Ramos (cell line): ENCODE measurements at regions not wholly inside any gene's neighbourhood (a gene's known extent, or its start where the extent isn't known, plus 50 kb on each side); places are given as distances from the start of the nearest gene placed in this dataset.
"Not testable (repeated sequence)": the region's sequence is repeated elsewhere in the genome, so short reads cannot be mapped to it uniquely, and the experiment has no call there.

ENCODE experiments used
- in situ Hi-C: fragments of 300-500 bp; cut with MboI; formaldehyde crosslinking; loops from one replicate; pipeline ENCODE4 v1.14.3; 2022; ENCODE audit warnings: low sequenced_read_pairs; ENCODE audit not compliant: unreplicated experiment

DNA sequence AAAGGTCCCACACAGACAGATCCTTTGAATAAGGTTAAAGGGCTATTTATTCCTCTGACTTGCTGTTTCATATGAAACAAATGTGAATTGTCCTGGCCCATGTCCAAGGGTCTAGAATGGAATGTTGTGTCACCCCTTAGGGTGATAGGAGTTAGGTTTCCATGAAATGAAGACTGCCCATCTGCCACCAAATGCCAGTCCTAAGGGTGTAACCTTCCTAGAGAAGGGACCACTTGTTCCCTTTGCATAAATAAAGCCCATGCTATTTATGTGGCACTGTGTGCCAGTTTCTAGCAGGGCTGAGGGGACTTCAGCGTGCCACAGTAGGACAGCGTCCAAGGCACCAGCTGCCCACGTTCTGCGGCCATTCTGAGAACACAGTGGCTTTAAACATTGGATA, 171.3 kb downstream of the ABCA8 start:
- in situ Hi-C loops = no loop called here

GRCh38 chr17:68782789-68783188, 172.4 kb downstream of the ABCA8 start:
- in situ Hi-C loops = no loop called here

DNA sequence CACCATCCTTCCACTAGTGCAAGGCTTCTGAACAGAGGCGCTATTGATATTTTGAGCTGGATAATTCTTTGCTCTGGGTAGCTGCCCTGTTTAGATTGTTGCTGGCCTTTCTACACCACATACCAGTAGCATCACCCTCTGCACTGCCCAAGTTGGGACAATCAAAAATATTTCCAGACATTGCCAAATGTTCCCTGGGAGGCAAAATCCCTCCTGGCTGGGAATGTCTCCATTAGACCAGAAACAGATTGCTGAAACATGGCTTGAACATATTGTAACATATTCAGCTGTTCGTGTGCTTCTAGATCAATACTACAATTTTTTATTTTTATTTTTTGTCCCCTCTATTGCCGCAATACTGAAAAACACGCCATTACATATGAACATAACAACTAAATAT, 174.6 kb downstream of the ABCA8 start:
- in situ Hi-C loops = no loop called here

- in situ Hi-C loops = loop anchor here (5.0 kb wide), 1 partner anchor 464 kb away; no protein-coding TSS in a partner anchor
These were observed 176.5 kb downstream of the ABCA8 start for GRCh38 chr17:68778726-68779125.

- in situ Hi-C loops = loop anchor here (5.0 kb wide), 1 partner anchor 464 kb away; no protein-coding TSS in a partner anchor
These were observed 176.9 kb upstream of the FAM20A start for GRCh38 chr17:68777856-68778694.

- in situ Hi-C loops = loop anchor here (5.0 kb wide), 1 partner anchor 465 kb away; no protein-coding TSS in a partner anchor
These were observed 176.2 kb upstream of the FAM20A start for GRCh38 chr17:68777243-68777855.

DNA sequence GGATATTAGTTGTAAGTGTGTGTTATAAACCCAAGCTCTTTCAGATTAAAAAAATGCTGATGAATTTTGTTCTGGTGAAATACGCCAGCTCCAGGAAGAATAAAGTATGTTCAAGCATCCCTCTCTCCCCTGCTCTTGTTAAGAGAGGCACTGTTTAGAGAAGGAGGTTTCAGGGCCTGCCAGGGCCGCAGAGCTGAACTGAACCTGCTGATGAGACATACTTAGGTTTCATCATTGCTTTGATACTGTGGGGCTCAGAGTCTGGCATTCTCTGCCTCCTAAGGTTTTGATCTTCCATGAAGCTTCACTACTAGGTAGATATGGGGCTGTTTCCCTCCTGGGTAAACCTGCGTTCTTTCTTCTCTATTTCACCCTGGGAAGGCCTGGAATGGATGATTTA, 175.3 kb upstream of the FAM20A start:
- in situ Hi-C loops = loop anchor here (5.0 kb wide), 1 partner anchor 466 kb away; no protein-coding TSS in a partner anchor

GRCh38 chr17:68775969-68776368, 174.8 kb upstream of the FAM20A start:
- in situ Hi-C loops = loop anchor here (5.0 kb wide), 1 partner anchor 466 kb away; no protein-coding TSS in a partner anchor

GRCh38 chr17:68775318-68775717, 174.2 kb upstream of the FAM20A start:
- in situ Hi-C loops = loop anchor here (5.0 kb wide), 1 partner anchor 467 kb away; no protein-coding TSS in a partner anchor

DNA sequence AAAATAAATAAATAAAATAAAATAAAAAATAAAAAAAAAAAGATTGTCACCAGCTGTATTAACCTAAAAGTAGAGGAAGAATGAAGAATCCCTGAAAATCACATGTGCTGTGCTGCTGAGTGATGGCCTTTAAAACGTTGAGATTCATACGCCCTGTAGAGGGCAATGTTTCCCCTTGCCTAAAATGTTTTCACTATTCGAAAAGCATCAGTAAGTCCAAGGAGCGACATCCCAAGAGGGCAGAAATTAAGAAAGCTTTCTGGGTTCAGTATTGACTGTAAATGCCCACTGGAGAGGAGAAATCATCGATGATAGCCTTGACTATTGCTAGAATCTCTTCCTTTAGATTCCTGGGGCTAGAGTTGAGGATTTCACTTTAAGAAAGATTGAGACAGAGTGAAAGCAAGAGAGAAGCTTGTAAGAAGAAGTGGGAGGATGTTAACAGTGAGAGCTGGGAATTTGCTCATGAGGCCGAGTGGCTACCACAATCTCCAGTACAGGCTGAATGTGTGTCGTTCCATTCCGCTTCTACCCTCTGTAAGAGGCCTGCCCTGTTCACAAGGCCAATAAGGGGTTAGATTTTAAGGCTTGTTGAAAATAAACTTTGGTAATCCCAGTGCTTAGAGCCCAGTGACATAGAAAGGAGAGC, 170.8 kb upstream of the FAM20A start:
- in situ Hi-C loops = no loop called here

DNA sequence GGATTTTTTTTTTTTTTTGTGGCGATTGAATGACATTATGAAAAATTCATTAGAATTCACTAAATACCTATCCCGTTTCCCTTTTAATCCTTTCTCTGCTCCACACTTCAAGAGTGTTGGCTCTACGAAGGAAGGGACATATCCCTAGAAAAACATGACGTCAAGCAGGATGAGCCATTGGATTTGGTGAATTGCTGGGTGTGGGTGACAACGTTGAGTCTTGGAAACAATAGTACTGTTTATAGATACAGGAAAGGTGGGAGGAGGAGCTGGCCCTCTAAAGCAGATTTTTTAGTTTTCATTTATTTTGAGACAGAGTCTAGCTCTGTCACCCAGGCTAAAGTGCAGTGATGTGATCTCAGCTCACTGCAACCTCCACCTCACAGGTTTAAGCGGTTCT, 167.6 kb upstream of the FAM20A start:
- in situ Hi-C loops = no loop called here

DNA sequence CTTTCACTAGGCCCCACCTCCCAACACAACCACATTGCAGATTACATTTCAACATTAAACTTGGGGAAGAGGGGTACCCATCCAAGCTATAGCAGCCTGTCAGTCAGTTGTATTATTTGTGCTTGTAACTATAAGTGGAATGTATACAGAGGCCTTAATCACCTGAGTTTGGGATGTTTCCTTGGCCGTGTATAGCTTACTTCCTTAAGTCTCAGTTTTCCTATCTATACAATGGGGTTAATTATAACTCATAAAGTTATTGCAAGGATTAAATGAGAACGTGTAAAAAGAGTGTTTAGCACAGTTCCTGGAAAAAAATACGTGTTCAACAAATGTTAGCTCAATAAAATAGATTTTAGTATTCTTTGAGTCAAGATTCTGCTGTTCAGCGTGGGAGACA, 165.5 kb upstream of the FAM20A start:
- in situ Hi-C loops = no loop called here

- in situ Hi-C loops = no loop called here
These were observed 162.4 kb upstream of the FAM20A start for GRCh38 chr17:68763562-68763961.

DNA sequence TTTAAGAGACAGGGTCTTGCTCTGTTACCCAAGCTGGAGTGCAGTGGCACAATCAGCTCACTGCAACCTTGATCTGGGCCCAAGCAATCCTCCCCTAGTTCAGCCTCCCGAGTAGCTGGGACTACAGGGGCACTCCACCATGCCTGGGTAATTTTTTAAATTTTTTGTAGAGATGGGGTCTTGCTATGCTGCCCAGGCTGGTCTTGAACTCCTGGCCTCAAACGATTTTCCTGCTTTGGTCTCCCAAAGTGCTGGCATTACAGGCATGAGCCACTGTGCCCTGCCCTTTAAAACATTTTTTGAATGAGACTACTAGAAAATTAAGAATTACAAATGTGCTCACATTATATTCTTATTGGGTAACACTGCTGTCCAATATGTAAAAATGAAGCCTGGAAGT, 161.7 kb upstream of the FAM20A start:
- in situ Hi-C loops = no loop called here

DNA sequence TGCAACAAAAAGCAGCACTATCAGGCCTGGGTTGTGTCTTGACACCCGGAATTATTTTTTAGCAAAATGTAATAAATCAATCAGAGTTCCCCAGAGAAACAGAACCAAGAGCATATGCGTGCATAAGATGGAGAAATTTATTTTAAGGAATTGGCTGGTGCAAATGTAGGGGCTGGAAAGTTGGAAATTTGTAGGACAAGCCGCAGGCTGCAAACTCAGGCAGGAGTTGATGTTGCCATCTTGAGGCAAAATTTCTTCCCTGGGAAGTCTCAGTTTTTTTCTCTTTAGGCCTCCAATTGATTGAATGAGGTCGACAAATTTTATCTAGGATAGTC, 158.9 kb upstream of the FAM20A start:
- in situ Hi-C loops = no loop called here

DNA sequence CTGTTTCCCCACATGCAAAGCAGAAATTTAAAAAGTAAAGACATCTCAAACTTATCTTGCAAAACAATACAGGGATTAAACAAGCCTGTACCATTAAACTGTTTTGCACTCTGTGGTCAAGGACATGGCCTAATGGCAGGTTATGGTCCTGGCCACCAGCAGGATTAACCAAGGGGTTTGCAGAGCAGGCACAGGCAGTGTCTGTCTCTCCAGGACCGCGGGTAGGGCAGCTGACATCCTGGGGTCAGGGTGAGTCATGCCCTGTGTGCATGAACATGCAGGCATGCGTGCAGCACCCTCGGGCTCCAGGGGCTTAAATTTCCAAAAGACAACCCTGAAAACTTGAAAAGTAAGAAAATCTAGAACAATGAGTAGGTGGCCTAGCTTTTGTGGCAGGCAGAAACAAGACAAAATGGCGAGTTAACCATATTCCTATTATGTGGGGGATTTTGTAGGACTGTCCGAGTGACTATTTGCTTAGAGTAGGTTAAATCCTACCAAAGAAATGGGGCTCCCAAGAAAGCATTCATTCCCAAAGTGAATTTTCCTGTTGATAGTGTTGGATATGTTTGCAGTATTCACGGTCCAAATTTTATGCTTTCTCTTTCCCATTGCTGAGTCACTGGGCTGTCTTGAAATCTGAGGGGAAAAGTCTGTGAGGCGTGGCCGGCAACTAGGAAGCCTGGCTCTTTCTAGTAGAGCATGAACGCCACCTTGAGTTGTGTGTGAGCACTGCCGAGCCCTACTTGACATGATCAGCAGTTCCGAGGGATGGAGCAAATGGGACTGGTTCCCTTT, 158.4 kb upstream of the FAM20A start:
- in situ Hi-C loops = no loop called here

DNA sequence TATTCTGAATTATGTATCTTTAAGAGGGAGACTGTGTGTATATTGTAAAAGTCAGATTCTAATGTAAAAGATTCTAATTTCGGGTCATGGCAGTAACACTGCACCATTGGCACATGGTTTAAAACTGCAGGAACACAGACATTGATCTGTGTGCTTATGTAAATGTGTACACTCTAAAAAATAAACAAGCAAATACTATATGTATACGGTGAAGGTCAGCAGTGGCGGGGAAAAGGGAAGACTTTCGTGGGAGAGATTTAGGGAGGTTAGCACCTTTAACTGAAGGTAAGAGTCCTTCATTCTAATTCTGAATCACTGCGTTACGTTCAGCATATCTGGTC, 157.8 kb upstream of the FAM20A start:
- in situ Hi-C loops = no loop called here

GRCh38 chr17:68757866-68758757, 156.9 kb upstream of the FAM20A start:
- in situ Hi-C loops = not testable (repeated sequence)

GRCh38 chr17:68753985-68754769, 153.0 kb upstream of the FAM20A start:
- in situ Hi-C loops = no loop called here
